Right ventricle myocardium superior (tissue), 1 donor: ENCODE measurements at regions not wholly inside any gene's neighbourhood (a gene's known extent, or its start where the extent isn't known, plus 50 kb on each side); places are given as distances from the start of the nearest gene placed in this dataset.

Experiments used
- ATAC-seq: fragments of 200-7000 bp; cut with Tn5 transposase; one replicate; pipeline ENCODE4 v1.9.1; 2020; ENCODE audit warnings: mild to moderate bottlenecking; ENCODE audit not compliant: poor library complexity
- DNase-seq: peaks from one replicate; pipeline ENCODE4 v3.0.0-alpha.2; 2020
- intact Hi-C: fragments of 100-400 bp; cut with DNase I; formaldehyde crosslinking; loops from one replicate; pipeline ENCODE4 v1.11.2; 2022
- donor health status: DM: no; HTN: yes; CAD: no; lungs with severe emphysema.

DNA sequence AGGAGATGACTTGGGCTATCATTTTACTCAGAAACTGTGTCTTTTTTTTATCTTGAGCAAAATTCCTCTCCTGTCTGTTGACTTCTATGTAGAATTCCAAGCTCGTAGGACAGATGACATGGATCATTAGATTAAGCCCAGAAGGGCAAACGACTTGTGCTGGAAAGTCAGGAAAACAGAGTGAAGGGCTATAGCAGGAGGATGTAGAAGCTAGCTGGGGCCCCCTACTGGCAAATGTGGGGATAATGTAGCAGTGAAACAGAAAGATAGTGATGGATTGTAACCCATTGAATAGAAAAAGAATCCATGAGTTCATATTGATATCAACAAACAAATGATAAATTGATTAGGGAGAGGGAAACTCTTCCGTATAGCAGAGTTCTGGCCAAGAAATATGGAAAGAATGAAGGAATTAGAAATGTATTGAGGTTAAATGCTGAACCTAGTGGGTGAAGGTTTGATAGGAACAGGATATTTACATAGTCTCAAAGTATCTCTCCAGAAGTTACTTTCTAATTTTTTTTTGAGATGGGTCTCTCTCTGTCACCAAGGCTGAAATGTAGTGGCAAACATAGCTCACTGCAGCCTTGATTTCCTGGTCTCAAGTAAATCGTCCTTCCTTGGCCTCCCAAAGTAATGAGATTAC is 103.6 kb downstream of the LYZL1 start:
- no peak for DNase-seq
- intact Hi-C loops: loop anchor here (5.0 to 10.0 kb wide), 2 partner anchors 55 to 102 kb away; no protein-coding TSS in a partner anchor
- ATAC-seq: peak; percentile 53

DNA sequence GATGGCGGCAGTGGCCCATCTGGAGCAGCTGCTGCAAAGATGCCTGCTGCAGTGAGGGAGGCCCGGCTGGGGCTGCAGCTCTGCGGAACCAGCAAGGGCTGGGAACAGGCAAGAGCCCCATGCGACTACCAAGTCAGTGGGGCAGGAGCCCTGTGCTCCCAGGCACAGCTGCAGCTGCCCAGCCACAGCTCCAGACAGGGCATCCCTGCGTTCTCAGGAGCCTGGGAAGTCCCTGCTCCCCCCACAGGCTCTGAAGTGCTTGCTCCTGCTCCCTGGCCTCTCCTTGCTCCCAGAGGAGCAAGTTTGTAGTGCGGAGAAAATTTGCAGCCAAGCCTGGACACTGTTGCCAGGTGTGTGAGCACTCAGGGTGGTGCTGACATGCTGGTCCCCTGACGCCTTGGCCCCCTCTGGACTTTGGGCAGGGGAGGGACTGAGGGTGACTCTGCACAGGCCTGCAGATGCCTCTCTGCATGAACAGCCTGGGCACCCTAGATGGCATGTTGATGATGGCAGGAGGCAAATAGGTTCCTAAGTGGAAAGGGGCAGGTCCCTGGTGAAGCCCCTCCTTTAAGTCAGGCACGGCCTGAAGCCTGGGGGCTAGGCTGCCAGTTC is 105.6 kb downstream of the LYZL1 start:
- DNase-seq (no peak), ATAC-seq (no peak)
- intact Hi-C loops: loop anchor here (5.0 to 10.0 kb wide), 2 partner anchors 53 to 100 kb away; no protein-coding TSS in a partner anchor

GRCh38 chr10:29395409-29395808 is 106.5 kb downstream of the LYZL1 start:
- intact Hi-C loops: loop anchor here (10.0 kb wide), 1 partner anchor 99 kb away; no protein-coding TSS in a partner anchor
- ATAC-seq: no peak
- no peak for DNase-seq

DNA sequence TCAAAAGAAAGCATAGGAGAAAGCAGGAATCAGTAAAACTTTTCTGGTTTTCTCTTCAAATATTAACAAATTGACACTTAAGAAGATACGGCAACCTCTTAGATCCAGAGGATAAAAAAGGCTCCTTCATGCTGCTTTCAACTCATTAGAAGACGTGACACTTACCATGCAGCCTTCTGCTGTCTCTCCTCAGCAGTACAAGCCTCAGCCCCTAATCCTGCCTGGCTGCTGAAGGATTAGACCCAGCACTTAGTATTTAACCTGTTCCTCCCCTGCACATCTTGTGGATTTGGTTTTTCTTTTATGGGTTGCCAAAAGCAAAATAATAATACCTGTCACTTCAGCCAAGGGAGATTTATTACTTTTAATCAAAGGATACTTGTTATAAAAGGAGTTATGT is 108.4 kb downstream of the LYZL1 start:
- DNase-seq: no peak
- intact Hi-C loops: loop anchor here (10.0 kb wide), 1 partner anchor 98 kb away; no protein-coding TSS in a partner anchor
- no peak for ATAC-seq

GRCh38 chr10:29403208-29403607 is 114.3 kb downstream of the LYZL1 start:
- intact Hi-C loops: no loop called here
- DNase-seq: no peak
- no peak for ATAC-seq

DNA sequence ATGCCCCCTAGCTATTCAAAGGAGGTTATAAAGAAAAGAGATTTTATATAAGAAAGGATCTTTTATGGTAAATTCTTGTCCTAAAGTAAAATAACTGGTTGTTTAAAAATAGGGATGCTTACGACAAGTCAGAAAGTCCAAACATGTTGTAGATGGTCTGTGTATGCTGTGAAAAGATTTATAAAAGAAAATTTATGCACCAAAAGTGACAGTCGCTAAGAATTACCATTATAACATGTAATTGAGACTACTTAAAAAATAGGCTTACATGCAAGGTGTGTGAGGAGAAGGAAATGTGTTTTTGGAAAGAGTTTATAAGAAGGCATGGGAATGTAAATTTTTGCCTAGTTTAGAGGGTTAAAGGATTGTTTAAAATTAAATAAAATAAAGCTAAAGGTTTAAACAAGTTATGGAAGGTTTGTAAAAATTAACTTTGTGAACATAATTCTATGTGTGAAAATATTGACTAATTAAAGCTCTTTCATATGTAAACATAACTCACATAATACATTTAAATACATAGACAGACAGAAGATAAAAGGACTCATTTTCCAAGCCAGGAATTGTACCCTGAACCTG is 118.5 kb downstream of the LYZL1 start:
- intact Hi-C loops: no loop called here
- ATAC-seq (no peak), DNase-seq (no peak)
